HG02970 (cell line): ENCODE measurements at regions not wholly inside any gene's neighbourhood (a gene's known extent, or its start where the extent isn't known, plus 50 kb on each side); places are given as distances from the start of the nearest gene placed in this dataset.

Experiments
- ATAC-seq: cut with Tn5 transposase; IDR thresholded peaks from one replicate; pipeline ENCODE4 v1.9.1; 2021; ENCODE audit warnings: mild to moderate bottlenecking, moderate library complexity, moderate number of reproducible peaks; ENCODE audit not compliant: unreplicated experiment, low FRiP score

DNA sequence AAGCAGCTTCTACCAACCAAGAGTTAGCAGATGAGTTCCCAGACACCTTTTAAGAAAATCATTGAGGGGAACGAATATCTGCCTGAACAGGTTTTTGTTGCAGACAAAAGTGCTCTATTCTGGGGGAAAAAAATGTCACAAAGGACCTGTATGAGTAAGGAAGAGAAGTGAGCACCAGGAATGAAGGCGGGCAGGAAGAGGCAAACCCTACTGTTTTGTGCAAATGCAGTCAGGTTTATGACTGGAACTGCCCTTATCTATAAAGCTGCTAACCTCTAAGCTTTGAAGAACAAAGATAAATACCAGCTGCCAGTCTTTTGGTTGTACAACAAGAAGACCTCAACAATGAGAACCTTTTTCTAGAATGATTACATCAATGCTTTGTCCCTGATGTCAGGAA lies 292.4 kb upstream of the SP4 start:
- no peak for ATAC-seq

DNA sequence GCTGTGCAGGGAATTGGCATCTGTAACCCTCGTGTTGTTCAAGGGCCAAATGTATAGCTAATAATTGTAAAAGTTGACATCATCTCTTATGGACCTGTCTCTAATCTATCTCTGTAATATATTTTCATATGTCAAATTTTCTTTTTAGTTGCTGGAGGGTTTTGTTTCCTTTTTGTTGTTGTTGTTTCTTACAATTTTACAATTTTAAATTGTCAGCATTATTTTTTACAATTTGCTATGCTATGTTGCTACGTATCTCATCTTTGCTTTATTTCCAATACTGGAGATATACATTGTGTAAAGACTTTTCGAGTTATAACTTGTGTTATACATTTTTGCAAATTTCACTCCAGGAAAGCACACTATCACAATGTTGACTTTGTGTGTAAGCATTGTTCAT lies 290.2 kb upstream of the SP4 start:
- ATAC-seq = no peak

DNA sequence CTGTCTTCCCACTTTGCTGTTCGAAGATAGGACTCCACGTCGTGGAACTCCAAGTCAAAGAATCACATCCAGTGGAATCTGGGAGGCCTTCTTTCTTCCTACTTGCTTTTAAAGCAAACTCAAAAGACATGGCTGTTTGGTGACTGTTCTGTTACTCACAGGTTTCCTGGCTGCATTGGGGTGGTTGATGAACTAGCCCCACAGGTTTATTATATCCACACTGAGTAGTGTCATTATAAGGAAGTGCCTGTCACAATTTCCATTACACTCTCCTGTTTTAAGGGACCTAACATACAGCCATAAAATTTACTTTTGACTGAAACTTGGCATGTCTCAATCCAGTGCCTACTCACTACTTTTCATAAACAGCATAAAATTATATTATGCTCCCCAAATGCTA lies 287.3 kb upstream of the SP4 start:
- no peak for ATAC-seq

DNA sequence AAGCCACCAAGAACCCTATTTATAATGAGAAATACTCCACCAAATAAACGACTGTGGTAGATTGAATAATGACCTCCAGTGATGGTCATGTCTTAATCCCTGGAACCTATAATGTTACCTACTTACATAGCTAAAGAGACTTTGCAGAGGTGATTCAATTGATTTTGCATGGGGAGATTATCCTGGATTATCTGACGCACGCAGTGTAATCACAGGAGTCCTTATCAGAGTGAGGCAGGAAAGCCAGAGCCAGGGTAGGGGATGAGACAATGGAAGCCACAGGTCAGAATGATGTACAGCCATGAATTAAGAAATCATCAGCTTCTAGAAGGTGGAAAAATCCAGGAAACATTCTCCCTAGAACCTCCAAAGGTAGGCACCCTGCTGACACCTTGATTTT lies 286.4 kb upstream of the SP4 start:
- no peak for ATAC-seq

DNA sequence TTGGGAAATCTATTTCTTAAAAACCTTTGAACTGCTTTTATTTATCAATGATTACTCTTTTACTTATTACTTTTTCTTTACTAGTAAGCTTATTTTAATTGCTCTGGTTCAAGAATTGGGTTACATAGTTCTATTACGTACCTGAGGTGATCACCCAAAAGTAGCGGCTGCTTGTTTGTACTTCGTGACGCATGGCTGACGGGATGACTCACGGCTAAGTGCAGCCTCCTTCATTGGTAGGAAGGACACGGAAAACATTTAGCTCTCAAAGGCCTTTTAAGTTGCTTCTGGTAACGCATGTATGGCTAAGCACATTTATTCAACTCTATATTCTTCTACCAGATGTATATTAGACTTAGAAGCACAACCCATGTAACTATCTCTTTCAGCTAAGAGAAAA lies 285.8 kb upstream of the SP4 start:
- no peak for ATAC-seq

DNA sequence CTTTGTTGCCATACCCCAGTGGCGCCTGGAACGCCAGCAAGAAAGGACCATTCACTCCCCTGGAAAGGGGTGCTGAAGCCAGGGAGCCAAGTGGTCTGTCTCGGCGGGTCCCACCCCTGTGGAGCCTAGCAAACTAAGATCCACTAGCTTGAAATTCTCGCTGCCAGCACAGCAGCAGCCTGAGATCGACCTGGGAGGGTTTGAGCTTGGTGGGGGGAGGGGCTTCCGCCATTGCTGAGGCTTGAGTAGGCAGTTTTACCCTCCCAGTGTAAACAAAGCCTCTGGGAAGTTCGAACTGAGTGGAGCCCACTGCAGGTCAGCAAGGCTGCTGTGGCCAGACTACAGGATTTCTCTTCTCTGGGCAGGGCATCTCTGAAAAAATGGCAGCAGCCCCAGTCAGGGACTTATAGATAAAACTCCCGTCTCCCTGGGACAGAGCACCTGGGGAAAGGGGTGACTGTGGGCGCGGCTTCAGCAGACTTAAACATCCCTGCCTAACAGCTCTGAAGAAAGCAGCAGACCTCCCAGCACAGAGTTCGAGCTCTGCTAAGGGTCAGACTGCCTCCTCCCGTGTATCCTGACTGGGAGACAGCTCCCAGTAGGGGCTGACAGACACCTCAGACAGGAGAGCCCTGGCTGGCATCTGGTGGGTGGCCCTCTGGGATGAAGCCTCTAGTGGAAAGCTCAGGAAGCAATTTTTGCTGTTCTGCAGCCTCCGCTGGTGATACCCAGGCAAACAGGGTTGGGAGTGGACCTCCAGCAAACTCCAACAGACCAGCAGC lies 281.1 kb upstream of the SP4 start:
- ATAC-seq = no peak

DNA sequence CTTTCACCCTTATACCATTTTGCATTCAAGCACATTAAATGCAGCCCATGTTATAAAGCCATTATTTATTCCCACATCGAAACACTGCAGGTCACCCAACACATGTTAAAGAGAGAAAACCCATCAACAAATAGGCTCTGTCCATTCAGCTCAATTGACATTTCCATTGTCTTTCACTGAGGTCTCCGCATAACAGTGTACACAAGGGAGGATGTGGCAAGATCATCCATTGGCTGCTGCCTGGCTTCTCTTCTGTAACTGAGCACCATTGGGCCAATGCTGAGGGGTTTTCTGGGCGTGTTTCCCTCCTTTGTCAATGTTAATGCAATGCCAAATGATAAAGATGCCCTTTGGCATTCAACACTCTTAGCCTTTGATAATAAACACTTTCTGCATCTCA lies 278.1 kb upstream of the SP4 start:
- no peak for ATAC-seq

DNA sequence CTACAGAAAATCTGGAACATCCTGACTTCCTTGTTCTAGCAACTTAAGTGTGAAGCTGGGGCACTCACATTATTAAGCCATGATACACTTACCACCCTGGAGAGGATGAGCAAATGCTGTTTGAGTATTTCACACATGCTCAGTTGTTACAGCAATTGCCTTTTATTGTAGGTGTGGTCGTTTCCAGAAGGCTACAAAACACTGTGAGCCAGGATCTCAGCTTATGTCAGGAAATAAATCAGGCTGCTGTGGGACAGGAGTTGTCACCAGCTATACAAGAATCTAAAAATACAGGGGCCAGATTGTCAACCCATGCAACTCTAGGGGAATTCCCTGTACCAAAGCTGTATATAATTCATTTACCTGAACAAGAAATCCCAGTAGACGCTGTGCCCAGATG lies 273.3 kb upstream of the SP4 start:
- ATAC-seq = no peak

DNA sequence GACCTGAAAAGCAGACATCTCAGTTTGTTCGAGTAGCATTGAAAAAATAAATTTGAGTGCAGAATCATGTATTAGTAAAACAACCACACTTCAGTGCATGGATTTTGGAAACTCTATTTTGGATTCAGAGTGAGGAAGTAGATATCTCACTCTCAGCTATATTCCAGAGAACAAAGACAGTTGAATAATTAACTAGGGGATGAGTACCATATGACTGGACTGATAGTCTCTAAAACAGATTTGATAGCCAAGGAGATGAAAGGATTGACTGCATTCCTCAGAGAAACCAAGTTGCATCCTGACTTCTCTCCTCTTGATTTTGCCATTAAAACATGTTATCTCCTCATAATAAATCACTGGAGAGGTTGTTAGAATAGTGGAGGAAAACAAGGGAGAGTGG lies 268.4 kb upstream of the SP4 start:
- ATAC-seq = no peak

DNA sequence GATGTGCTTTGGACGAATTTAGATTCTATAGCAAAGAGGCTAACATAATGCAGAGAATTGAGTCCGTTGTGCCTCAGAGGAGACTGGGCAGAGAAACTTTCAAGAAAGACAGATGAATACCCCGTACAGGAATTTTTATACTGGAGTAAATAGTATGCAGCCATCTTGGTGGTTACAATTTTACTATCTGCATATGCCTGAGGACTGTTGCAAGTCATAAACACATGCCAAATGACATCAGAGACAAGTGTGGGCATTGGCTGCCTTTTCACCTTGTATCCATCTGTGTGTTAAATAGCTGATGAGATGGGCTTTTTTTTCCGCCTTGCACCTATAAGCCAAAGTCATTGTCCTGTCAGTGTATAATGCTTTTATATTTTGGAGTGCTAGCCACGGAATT lies 267.5 kb upstream of the SP4 start:
- no peak for ATAC-seq

DNA sequence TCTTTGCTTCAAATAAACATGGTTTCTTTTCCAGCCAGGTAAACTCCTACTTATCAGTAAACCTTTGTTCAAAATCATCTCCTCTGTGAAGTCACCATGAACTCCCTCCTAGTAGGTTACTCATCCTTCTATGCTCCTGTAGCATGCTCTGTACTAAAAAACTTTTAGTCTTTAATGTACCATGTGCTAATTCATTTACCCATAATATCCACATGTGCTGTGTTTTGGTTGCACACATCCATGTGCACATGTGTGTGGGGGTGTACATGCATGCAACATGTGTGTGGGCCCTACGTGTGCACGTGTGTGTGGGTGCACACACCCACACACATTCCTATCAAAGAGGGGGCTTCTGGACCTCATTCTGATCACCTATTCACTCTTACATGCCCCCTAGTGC lies 259.9 kb upstream of the SP4 start:
- no peak for ATAC-seq

DNA sequence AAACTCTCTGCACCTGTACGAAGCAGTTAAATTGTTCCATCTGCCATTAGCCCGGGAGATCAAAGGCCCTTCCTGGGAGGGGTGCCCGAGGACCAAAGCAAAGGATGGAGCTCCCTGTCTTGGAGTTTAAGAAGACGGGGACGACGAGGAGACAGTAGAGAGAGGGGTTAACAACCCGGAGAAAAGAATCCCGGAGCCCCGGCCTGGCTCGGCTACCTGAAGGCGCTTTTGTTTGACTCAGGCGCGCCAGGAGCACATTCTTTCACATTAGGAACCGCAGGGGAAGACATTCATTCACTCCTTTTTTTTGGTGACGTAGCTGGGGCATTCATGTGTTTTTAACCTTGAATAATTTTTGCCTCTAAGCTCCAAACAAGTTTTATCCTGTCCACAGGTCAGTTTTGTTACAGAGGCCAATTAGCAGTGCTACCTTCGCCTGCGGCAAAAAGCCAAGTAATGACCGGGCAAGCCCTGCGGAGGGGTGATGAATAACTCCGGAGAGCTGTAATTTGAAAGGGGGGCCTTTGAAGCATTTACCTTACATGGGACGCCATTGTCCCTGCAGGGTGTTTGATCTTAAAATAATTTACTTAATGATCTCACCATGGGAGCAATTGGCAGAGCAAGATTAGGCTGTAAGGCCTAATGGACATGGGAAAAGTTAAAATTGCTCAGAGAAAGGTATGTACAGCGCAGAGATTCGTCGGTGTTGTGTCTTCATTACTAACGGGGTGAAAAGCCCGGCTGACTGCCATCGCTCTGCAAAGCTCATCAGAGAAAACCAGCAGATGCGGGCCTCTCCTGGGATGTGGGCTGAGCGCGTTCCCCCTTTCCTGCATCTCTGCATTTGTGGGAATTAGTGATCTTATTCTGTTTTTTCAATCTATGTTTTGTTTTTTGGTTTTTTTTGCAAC lies 258.0 kb upstream of the SP4 start:
- ATAC-seq = no peak

DNA sequence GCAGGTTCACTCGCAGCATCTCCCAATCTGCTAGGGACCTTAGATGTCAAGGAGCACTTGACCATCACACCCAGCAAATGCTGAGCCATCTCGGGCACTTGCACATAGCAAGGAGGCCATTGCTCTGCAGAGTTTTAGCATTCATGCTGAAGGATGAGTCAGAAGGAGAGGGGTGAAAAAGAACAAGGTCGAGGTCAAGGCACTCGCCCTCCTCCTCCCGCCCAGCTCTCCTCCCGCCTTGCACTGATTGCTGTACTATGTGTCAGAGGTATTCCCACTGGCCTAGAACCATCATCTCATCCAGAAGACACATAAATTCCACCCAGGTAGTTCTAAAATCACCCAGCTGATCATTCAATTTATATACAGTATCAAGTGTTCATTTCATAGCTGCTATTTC lies 255.1 kb upstream of the SP4 start:
- no peak for ATAC-seq

DNA sequence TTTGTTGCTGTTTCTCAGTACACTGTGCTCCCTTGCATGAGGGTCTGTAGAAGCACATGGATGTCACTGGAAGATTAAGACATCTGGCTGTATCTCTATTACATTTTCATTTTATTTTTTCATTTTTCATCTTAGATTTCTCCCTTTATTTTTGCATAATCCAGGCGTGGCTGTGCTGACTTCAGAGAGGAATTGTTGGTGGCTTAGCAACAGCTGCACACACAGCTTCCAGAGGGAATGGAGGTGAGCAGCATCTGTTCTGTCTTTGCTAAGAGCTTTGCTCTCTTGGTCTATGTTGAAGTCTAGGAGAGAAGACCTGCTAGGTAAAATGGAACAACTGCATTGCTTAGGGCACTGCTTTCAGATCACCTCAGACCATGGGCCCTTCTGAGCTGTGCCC lies 254.4 kb upstream of the SP4 start:
- ATAC-seq = no peak

DNA sequence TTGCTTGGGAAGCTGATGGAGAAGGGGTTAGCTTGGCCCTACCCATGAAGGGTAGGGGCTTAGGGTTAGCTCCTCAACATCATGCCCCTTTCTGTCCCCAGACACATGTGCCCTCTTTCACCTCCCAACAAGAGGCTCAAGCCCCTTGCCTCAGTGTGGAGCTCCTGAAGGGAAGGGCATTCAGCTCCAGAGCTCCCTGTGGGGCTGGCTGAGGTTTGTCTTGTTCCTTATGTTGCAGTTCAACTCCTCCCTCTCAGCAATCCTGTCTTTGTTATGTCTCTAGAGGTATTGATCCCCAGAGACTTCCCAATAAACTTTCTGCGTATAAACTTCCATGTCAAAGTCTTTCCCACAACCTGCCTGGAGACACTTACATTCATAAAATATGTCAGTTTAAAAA lies 252.2 kb upstream of the SP4 start:
- no peak for ATAC-seq

DNA sequence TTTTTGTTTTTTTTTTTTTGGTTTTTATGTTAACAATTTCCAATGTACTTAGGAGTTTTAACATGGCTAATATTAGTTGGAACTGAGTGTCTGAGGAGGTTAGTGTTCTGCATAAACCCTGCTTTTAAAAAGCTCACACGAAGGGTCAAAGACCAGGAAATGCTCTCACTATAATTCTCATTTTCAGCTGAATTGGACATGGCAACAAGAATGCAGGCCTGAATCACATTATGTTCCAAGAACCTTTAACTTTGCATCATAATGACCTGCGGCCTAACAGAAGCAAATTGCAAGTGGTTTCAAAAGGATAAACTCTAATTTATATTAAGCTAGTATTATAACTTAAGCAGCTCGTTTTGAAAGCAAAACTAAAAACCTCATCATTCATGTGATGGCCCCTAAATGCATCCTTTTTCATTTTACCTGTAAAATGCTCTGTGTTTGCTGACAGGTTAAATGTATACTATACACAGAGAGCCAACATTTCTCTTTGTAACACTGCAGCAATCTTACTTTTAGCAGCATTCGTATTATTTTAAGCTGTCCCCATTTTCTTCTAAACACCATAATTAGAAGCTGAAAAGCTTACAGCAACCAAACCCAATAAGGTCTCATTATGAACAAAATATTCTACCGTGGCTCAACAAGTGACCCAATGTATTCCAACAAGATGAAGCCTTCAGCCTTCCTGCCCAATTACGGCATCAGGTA lies 242.8 kb upstream of the SP4 start:
- ATAC-seq = no peak

DNA sequence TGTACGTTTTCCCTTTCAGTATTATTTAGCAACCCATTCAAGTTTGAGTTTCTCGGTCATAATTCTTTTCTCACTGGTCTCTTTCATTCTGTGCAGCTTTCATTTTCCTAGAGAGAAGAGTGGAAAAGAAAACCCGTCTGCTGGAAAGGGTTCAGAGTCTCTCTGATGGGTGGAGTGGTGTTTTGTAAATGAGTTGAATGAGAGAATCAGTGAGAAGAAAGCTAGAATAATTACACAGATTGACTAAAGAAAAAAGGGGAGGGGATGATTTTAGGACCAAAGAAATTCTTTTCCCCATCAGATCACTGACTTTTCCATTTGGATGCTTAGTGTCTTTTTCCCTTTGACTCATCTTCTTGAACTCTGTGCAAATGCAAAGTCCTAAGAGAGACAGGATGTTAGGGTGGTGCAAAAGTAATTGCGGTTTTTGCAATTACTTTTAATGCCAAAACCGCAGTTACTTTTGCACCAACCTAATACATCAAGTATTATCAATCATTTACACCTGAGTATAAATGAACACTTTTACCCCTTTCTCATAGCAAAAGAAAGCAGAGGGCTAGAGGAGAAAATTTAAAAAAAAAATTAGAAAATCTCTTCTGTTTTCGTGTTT lies 242.1 kb upstream of the SP4 start:
- ATAC-seq = no peak

DNA sequence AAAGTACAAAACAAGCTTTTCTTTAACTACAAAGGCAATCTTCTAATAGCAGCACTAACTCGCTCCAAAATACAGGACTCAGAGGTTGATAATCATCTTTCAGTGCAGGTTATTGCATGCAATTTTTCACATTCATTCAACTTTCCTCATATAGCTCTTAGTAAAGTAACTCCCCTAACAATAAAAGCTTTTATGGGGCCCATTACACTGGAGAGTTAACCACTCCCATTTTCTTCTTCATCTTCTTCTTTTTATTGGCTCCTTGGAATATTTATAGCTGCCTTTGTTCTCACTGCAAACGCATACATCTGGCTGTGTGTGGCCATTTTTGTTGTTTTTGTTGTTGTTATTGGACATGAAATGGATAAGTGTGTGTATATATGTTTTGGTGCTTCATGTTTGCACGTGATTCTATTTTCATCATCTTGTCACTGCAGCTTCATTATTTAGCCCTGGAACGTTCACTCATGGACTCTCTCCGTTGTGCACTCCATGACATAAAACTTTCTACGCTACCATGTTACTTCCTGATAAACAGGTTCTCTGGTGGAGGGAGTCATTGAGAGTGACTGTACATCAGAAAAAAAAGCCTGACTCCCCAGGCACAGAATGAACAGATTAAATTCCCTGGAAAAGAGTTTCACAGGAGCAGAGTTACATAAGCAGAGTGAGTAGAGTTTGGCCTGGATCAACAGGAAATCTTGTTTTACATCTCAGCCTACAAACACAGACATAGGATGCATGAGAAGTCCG lies 236.4 kb upstream of the SP4 start:
- no peak for ATAC-seq

DNA sequence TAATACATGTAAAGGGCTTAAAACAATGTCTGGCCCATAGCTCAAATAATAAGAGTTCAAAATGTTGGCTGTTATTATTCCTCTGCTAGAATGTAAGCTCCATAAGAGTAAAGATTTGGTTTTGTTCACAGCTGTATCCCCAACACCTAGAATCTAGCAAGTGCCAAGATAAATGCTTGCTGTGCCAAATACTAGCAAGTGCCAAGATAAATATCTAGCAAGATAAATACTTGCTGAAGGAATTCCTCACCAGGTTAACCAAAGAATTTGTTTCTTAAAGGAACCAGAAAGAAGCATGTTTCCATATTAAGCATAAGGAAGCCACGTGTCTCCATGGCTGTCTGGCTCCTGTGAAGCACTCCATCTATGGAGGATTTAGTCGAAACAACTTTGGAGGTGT lies 235.2 kb upstream of the SP4 start:
- ATAC-seq = no peak

DNA sequence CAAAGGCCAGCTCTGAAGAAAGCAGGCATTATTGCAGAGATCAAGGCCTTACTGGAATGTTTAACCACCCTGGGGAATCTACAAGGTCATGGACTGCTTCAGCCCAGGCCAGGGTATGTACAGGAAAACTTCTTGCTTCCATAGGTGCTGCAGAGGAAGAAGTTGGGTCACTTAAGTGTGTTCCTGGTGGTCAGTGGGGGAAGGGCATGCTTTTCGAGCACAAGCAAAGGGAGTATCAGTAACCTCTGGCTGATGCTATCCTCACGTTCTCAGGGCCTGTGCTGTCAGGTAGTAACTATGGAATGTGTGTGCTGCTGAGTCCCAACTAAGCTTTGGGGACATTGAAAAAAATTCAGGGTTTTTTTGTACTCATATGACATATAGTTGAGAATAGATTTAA lies 234.0 kb upstream of the SP4 start:
- no peak for ATAC-seq
